ENCODE measurements at regions not wholly inside any gene's neighbourhood (a gene's known extent, or its start where the extent isn't known, plus 50 kb on each side); places are given as distances from the start of the nearest gene placed in this dataset.

DNA sequence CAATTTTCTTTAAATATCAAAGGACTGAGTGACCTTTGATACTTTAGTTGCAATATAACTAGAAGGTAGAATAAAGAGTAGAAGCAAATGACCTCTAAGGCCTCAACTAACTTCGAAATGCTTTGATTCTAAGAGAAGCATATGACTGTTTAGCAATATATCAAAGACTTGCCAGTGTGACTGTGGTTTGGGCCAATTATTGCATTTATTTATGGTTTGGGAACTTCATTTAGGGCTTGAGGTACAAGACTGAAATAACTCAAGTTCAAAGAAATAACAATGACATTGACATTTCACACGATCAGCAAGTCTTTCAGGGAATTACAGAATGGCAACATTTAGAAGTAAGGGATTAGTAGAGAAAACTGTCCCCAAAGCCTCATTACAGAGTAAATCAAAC, 709.7 kb upstream of the LRRC4C start:
- TF ChIP-seq CTCF (IDR thresholded peaks at IDR 0.05) (no peak), POLR2A (IDR thresholded peaks at IDR 0.05) (no peak)
- no peak for ATAC-seq

DNA sequence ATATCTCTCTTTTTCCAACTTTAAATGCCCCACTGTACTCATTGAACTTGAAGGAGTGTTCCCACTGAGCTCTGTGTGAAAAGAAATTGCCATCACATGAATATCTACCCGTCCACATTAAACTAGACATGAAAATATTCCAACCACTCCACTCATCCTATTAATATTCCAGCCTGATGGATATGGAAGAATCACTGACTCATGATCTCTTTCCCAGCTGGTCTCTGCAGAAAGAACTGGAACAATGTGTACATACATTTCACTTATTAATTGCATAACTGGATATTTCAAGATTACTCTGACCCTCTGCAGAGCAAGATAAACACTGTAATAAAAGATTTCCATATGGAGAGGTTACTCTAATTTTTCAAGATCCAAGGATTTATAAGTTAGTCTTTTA, 711.1 kb upstream of the LRRC4C start:
- H3K4me3 ChIP-seq = no peak overlapping the region
- no peaks in the 10 kb centered on the region for H3K27me3 ChIP-seq
- DNase-seq = no peak
- no peak overlapping the region for H3K27ac ChIP-seq
- intact Hi-C loops (cut with DNase I) = no loop called here
- WGBS, 2 donors = 28 to 31% methylated on average over 1 of the region's 1 CpG
- no peak for TF ChIP-seq CTCF (IDR thresholded peaks at IDR 0.05)
- no peaks in the 10 kb centered on the region for H3K4me1 ChIP-seq
- no peak for ATAC-seq
- no peaks in the 10 kb centered on the region for H3K9me3 ChIP-seq
- H3K36me3 ChIP-seq (replicated peaks in 1 of 2; ENCODE audit: insufficient read depth in 1 of 2, low read depth in 2 of 2) = no peaks in the 10 kb centered on the region

More for the DNA sequence above, 709.7 kb upstream of the LRRC4C start:
- DNase-seq = no peak
- H3K9me3 ChIP-seq = no peaks in the 10 kb centered on the region
- intact Hi-C loops (cut with DNase I) = no loop called here
- no peaks in the 10 kb centered on the region for H3K36me3 ChIP-seq (replicated peaks in 1 of 2; ENCODE audit: insufficient read depth in 1 of 2, low read depth in 2 of 2)
- H3K4me3 ChIP-seq = no peak overlapping the region
- H3K4me1 ChIP-seq = no peaks in the 10 kb centered on the region
- no peak overlapping the region for H3K27ac ChIP-seq
- 50 to 56% methylated on average over 2 of the region's 2 CpGs for WGBS, 2 donors
- H3K27me3 ChIP-seq = no peaks in the 10 kb centered on the region

GRCh38 chr11:42171046-42171445, 711.6 kb upstream of the LRRC4C start:
- 46 to 57% methylated on average over 1 of the region's 1 CpG for WGBS, 2 donors
- intact Hi-C loops (cut with DNase I) = no loop called here

DNA sequence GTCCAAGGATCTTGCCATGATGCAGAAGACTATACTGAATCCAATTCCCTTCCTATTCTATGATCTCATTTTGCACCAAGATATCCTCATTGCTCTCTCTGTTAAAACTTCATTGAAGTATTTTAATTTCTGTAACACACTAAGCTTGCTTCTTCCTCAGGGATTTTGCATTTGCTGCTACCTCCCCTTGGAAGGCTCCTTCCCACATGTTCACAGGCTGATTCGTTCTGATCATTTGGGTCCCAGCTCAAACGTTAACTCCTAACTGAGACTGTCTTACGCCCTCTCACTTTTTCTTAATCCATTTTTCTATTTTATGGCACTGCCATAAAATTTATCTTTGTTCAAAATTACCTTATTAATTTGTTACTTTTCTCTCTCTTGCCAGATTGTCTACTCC, 713.0 kb upstream of the LRRC4C start:
- no peak overlapping the region for H3K27ac ChIP-seq
- intact Hi-C loops (cut with DNase I) = no loop called here
- DNase-seq (no peak), ATAC-seq (no peak)
- H3K9me3 ChIP-seq = no peaks in the 10 kb centered on the region
- no peaks in the 10 kb centered on the region for H3K4me1 ChIP-seq
- H3K4me3 ChIP-seq = no peak overlapping the region
- H3K27me3 ChIP-seq = no peaks in the 10 kb centered on the region
- WGBS, 2 donors = 37 to 46% methylated on average over 3 of the region's 3 CpGs
- no peaks in the 10 kb centered on the region for H3K36me3 ChIP-seq (replicated peaks in 1 of 2; ENCODE audit: insufficient read depth in 1 of 2, low read depth in 2 of 2)
- no peak for TF ChIP-seq CTCF (IDR thresholded peaks at IDR 0.05)
- TF ChIP-seq POLR2A (IDR thresholded peaks at IDR 0.05) = no peak

More at GRCh38 chr11:42171046-42171445, 711.6 kb upstream of the LRRC4C start:
- no peak for DNase-seq
- no peak overlapping the region for H3K4me3 ChIP-seq
- no peak for ATAC-seq
- no peaks in the 10 kb centered on the region for H3K4me1 ChIP-seq
- no peaks in the 10 kb centered on the region for H3K36me3 ChIP-seq (replicated peaks in 1 of 2; ENCODE audit: insufficient read depth in 1 of 2, low read depth in 2 of 2)
- no peak for TF ChIP-seq POLR2A (IDR thresholded peaks at IDR 0.05)
- no peak for TF ChIP-seq CTCF (IDR thresholded peaks at IDR 0.05)
- no peaks in the 10 kb centered on the region for H3K27me3 ChIP-seq
- no peak overlapping the region for H3K27ac ChIP-seq
- no peaks in the 10 kb centered on the region for H3K9me3 ChIP-seq

DNA sequence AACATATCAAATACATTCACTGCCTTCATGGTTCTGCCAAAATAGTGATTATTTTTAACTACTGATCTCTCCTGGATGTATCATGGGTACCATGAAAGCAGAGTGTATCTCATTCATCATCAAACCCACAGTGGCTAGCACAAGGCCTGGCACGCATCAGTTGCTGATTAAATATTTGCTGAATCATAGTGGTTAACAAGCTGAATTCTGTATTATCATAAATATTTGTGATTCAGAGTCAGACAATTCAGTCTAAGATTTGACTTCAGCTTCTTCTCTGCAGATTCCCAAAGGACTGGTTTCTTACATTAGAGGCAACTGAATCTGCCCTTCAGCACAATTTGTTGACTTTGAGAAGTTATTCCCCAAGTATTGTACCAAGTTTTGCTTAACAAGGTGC, 715.8 kb upstream of the LRRC4C start:
- H3K27ac ChIP-seq = no peak overlapping the region
- no peaks in the 10 kb centered on the region for H3K9me3 ChIP-seq
- no peak for ATAC-seq
- DNase-seq = no peak
- H3K4me1 ChIP-seq = no peaks in the 10 kb centered on the region
- intact Hi-C loops (cut with DNase I) = no loop called here
- TF ChIP-seq CTCF (IDR thresholded peaks at IDR 0.05) (no peak), POLR2A (IDR thresholded peaks at IDR 0.05) (no peak)
- no peaks in the 10 kb centered on the region for H3K27me3 ChIP-seq
- H3K36me3 ChIP-seq (replicated peaks in 1 of 2; ENCODE audit: insufficient read depth in 1 of 2, low read depth in 2 of 2) = no peaks in the 10 kb centered on the region
- no peak overlapping the region for H3K4me3 ChIP-seq
- WGBS, 2 donors = 44 to 65% methylated on average over 1 of the region's 1 CpG
